Adrenal gland (tissue), 9 donors: ENCODE measurements at regions not wholly inside any gene's neighbourhood (a gene's known extent, or its start where the extent isn't known, plus 50 kb on each side); places are given as distances from the start of the nearest gene placed in this dataset.

ENCODE experiments used
- DNase-seq, 7 donors: peaks; one replicate each; pipeline ENCODE4 v3.0.0-alpha.2; 2019 to 2020
- H3K27ac ChIP-seq, 5 donors: fragments of 200-600 bp; sonication (generic) in 4 of 5; 1 replicate in 3 of 5; 2 replicates in 2 of 5; pipeline versions ENCODE4 v1.5.1 to v1.8.0; 2016 to 2020; ENCODE audit warnings: mild to moderate bottlenecking in 1 of 5
- H3K27me3 ChIP-seq: fragments of 200-600 bp; 2 replicates; pipeline ENCODE4 v1.8.0; 2021
- H3K36me3 ChIP-seq, 2 donors: fragments of 200-600 bp; replicated peaks in 1 of 2; 1 replicate in 1 of 2; 2 replicates in 1 of 2; pipeline versions ENCODE4 v1.5.1 to v1.8.0; 2018 to 2022
- H3K4me1 ChIP-seq, 2 donors: fragments of 200-600 bp; replicated peaks in 1 of 2; 1 replicate in 1 of 2; 2 replicates in 1 of 2; pipeline versions ENCODE4 v1.5.1 to v1.8.0; 2018 to 2021
- H3K4me3 ChIP-seq, 4 donors: fragments of 200-600 bp; sonication (generic) in 3 of 4; one replicate each; pipeline ENCODE4 v1.5.1; 2016 to 2018
- H3K9me3 ChIP-seq, 3 donors: fragments of 200-600 bp; sonication (generic) in 1 of 3; replicated peaks in 1 of 3; 1 replicate in 2 of 3; 2 replicates in 1 of 3; pipeline versions ENCODE4 v1.5.1 to v1.8.0; 2016 to 2021
- POLR2A ChIP-seq, 2 donors: fragments of 450-650 bp; IDR thresholded peaks; one replicate each; pipeline ENCODE4 v1.6.1; 2017; ENCODE audit warnings: antibody characterized with exemption in 2 of 2, mild to moderate bottlenecking in 2 of 2, moderate library complexity in 1 of 2
- WGBS, 4 donors: extraction: QIAGEN DNeasy Blood & Tissue Kit in 2 of 4; methylation state at CpG; one replicate each; pipeline versions ENCODE4 v1.1.5 to v1.1.7; 2013 to 2017; 5-methylcytosine and 5-hydroxymethylcytosine counted together
- intact Hi-C, 2 donors: fragments of 100-400 bp; cut with DNase I; formaldehyde crosslinking; loops; one replicate each; pipeline versions ENCODE4 v1.14.1 to v1.15.0; 2022 to 2023
- TF ChIP-seq, protein P1 (sequence below), 6 experiments: fragments of 450-650 bp in 4 of 6; fragments of 200-600 bp in 2 of 6; sonication (generic) in 1 of 6; IDR thresholded peaks; 1 replicate in 5 of 6; 2 replicates in 1 of 6; pipeline versions ENCODE4 v1.5.1 to v1.8.0; 2016 to 2021; ENCODE audit warnings: antibody characterized with exemption in 6 of 6, mild to moderate bottlenecking in 2 of 6, moderate library complexity in 1 of 6
- donor health status: healthy with polysubstance abuse.
- donor health status: Bipolar disorder and iron deficiency.
- donor health status: DM: yes; HTN: yes; CAD: no.
- donor health status: DM: no; HTN: no; CAD: no.
- donor health status: DM: no; HTN: no; CAD: no.

DNA sequence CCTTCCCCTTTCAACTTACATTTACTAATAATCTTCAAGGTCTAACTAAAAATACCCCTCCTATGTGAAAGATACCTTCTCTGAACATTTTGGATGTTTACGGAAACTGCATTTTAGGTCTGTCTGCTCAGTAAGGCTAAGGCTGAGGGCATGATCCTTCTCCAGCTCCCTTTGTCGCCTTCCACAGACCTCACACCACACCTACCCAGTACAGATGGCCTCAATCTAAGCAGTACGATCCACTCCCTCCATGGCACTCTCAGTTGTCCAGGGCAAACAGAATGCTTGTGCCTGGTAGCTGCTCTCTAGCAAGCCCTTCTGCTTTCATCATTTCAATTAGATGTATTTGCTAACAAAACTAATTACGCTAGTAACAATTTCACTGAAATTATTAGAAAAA lies 178.3 kb downstream of the CNTN3 start:
- no peak for TF ChIP-seq POLR2A (IDR thresholded peaks at IDR 0.05)
- TF ChIP-seq, protein P1, sequence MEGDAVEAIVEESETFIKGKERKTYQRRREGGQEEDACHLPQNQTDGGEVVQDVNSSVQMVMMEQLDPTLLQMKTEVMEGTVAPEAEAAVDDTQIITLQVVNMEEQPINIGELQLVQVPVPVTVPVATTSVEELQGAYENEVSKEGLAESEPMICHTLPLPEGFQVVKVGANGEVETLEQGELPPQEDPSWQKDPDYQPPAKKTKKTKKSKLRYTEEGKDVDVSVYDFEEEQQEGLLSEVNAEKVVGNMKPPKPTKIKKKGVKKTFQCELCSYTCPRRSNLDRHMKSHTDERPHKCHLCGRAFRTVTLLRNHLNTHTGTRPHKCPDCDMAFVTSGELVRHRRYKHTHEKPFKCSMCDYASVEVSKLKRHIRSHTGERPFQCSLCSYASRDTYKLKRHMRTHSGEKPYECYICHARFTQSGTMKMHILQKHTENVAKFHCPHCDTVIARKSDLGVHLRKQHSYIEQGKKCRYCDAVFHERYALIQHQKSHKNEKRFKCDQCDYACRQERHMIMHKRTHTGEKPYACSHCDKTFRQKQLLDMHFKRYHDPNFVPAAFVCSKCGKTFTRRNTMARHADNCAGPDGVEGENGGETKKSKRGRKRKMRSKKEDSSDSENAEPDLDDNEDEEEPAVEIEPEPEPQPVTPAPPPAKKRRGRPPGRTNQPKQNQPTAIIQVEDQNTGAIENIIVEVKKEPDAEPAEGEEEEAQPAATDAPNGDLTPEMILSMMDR (IDR thresholded peaks at IDR 0.05) = no peak
- Histone ChIP-seq H3K4me3 (no peak overlapping the region), H3K4me1 (no peaks in the 10 kb centered on the region), H3K9me3 (no peaks in the 10 kb centered on the region), H3K27me3 (no peaks in the 10 kb centered on the region), H3K27ac (no peak overlapping the region), H3K36me3 (no peaks in the 10 kb centered on the region)
- intact Hi-C loops = no loop called here
- DNase-seq = no peak
- WGBS, 4 donors = 75 to 91% (median 80%) methylated on average over 4 of the region's 4 CpGs

- Histone ChIP-seq H3K4me1 (no peaks in the 10 kb centered on the region), H3K36me3 (no peaks in the 10 kb centered on the region), H3K4me3 (no peak overlapping the region), H3K9me3 (no peaks in the 10 kb centered on the region), H3K27me3 (no peaks in the 10 kb centered on the region), H3K27ac (no peak overlapping the region)
- DNase-seq = no peak
- WGBS, 4 donors = 59 to 70% (median 62%) methylated on average over 3 of the region's 3 CpGs
- intact Hi-C loops = no loop called here
- TF ChIP-seq, protein P1 (IDR thresholded peaks at IDR 0.05) = no peak
- TF ChIP-seq POLR2A (IDR thresholded peaks at IDR 0.05) = no peak
Observed at GRCh38 chr3:74435631-74436030, 178.8 kb downstream of the CNTN3 start.

- Histone ChIP-seq H3K4me3 (no peak overlapping the region), H3K9me3 (no peaks in the 10 kb centered on the region), H3K27me3 (no peaks in the 10 kb centered on the region), H3K4me1 (no peaks in the 10 kb centered on the region), H3K27ac (no peak overlapping the region), H3K36me3 (no peaks in the 10 kb centered on the region)
- TF ChIP-seq POLR2A (IDR thresholded peaks at IDR 0.05) = no peak
- TF ChIP-seq, protein P1 (IDR thresholded peaks at IDR 0.05) = no peak
- intact Hi-C loops = no loop called here
- WGBS, 4 donors = 52 to 71% (median 64%) methylated on average over 2 of the region's 2 CpGs
- DNase-seq = no peak
Observed at GRCh38 chr3:74434406-74434805, 180.1 kb downstream of the CNTN3 start.

DNA sequence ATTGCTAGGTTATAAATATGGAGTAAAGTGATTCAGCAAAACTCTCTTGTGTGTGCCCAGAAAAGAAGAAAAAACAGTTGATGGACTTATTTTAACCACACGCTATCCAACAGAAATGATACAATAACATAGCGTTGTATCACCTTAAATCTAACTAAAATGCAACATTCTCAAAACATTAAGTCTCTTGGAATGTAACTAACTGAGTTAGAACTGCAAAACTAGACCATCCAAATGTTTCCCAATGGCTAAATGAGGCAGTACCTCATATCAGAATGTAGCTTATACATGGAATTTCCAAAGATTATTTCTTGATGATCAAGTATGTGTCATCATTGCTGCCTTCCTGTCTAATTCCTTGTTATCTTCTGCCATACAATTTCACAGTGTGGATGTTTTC lies 187.9 kb downstream of the CNTN3 start:
- Histone ChIP-seq H3K4me3 (no peak overlapping the region), H3K36me3 (no peaks in the 10 kb centered on the region), H3K27ac (no peak overlapping the region), H3K27me3 (no peaks in the 10 kb centered on the region), H3K9me3 (no peaks in the 10 kb centered on the region), H3K4me1 (no peaks in the 10 kb centered on the region)
- intact Hi-C loops = no loop called here
- TF ChIP-seq, protein P1 (IDR thresholded peaks at IDR 0.05) = no peak
- TF ChIP-seq POLR2A (IDR thresholded peaks at IDR 0.05) = no peak
- 81 to 89% (median 84%) methylated on average over 2 of the region's 2 CpGs for WGBS, 4 donors
- DNase-seq = no peak
